ENCODE measurements at regions not wholly inside any gene's neighbourhood (a gene's known extent, or its start where the extent isn't known, plus 50 kb on each side); places are given as distances from the start of the nearest gene placed in this dataset.

DNA sequence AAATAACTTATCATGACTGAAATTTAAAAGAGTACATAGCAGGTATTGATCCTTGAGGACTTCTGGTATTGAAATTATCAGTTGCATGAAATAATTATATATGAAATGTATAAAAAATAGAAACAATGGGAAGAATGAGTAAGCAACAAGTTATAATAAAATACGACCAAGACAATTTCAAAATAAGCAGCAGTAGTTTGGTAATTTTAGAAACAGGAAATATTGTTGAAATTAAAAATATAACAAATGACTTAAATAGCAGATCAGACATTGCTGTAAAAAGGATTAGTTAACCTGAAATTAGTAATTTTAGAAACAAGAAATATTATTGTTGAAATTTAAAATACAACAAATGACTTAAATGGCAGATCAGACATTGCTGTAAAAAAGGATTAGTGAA lies 152.3 kb downstream of the BTC start:
- 82% methylated on average over 1 of the region's 1 CpG for WGBS
- Histone ChIP-seq H3K36me3 (ENCODE audit: control insufficient read depth in 2 of 2, insufficient read depth in 2 of 2, low read length in 1 of 2) (no peaks in the 10 kb centered on the region), H3K27ac (ENCODE audit: low read depth in 1 of 2, low read length in 1 of 2) (no peak overlapping the region), H3K9me3 (ENCODE audit: control insufficient read depth in 2 of 2, insufficient read depth in 1 of 2, low read length in 1 of 2) (no peaks in the 10 kb centered on the region), H3K27me3 (ENCODE audit: control insufficient read depth in 2 of 2, insufficient read depth in 1 of 2, low read length in 1 of 2) (no peaks in the 10 kb centered on the region), H3K4me3 (ENCODE audit: low read length in 2 of 2) (no peak overlapping the region), H3K4me1 (ENCODE audit: control insufficient read depth in 2 of 2, insufficient read depth in 2 of 2, low read length in 2 of 2) (no peaks in the 10 kb centered on the region)
- no peak for DNase-seq (ENCODE audit: low read depth in 6 of 9, low spot score in 9 of 9)

DNA sequence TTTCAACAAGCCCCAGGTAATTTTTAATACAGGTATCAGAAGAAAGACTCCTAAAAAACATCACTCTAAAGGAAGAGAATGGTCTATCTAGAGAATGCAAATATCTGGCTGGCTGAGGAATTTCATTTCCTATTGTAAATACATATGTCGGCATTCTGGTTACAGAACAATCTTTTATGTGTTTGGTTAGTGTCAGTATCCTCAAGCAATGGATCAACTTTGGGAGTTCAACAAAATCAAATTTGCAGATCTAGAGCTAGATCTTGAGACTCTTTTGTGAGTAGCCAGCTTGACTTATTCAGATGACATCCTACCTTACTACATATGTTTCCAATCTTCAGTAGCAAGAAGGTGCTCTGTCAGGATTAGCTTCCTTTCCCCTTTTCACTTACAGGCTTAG lies 145.1 kb downstream of the BTC start:
- DNase-seq (ENCODE audit: low read depth in 6 of 9, low spot score in 9 of 9): no peak
- Histone ChIP-seq H3K4me1 (ENCODE audit: control insufficient read depth in 2 of 2, insufficient read depth in 2 of 2, low read length in 2 of 2) (no peaks in the 10 kb centered on the region), H3K4me3 (ENCODE audit: low read length in 2 of 2) (no peak overlapping the region), H3K36me3 (ENCODE audit: control insufficient read depth in 2 of 2, insufficient read depth in 2 of 2, low read length in 1 of 2) (no peaks in the 10 kb centered on the region), H3K9me3 (ENCODE audit: control insufficient read depth in 2 of 2, insufficient read depth in 1 of 2, low read length in 1 of 2) (no peaks in the 10 kb centered on the region), H3K27ac (ENCODE audit: low read depth in 1 of 2, low read length in 1 of 2) (no peak overlapping the region), H3K27me3 (ENCODE audit: control insufficient read depth in 2 of 2, insufficient read depth in 1 of 2, low read length in 1 of 2) (no peaks in the 10 kb centered on the region)
- 94% methylated on average over 1 of the region's 1 CpG for WGBS

DNA sequence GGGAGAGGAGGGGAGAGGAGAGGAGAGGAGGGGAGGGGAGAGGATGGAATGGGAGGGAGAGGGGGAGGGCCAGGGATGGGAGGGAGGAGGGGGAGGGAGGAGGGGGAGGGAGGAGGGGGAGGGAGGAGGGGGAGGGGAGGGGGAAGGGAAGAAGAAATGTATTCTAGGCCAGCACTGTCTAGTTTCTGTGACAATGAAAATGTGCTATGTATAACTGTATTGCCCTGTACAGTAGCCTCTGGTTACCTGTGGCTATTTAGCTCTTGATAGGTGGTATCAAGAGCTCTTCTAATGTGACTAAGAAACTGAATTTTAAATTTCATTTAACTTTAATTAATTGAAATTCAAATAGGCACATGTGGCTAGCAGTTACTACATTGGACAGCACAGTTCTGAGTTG lies 143.1 kb downstream of the BTC start:
- no peaks in the 10 kb centered on the region for H3K27me3 ChIP-seq (ENCODE audit: control insufficient read depth in 2 of 2, insufficient read depth in 1 of 2, low read length in 1 of 2)
- no peaks in the 10 kb centered on the region for H3K9me3 ChIP-seq (ENCODE audit: control insufficient read depth in 2 of 2, insufficient read depth in 1 of 2, low read length in 1 of 2)
- DNase-seq (ENCODE audit: low read depth in 6 of 9, low spot score in 9 of 9): no peak
- no peaks in the 10 kb centered on the region for H3K4me1 ChIP-seq (ENCODE audit: control insufficient read depth in 2 of 2, insufficient read depth in 2 of 2, low read length in 2 of 2)
- H3K4me3 ChIP-seq (ENCODE audit: low read length in 2 of 2): no peak overlapping the region
- H3K36me3 ChIP-seq (ENCODE audit: control insufficient read depth in 2 of 2, insufficient read depth in 2 of 2, low read length in 1 of 2): no peaks in the 10 kb centered on the region
- no peak overlapping the region for H3K27ac ChIP-seq (ENCODE audit: low read depth in 1 of 2, low read length in 1 of 2)

DNA sequence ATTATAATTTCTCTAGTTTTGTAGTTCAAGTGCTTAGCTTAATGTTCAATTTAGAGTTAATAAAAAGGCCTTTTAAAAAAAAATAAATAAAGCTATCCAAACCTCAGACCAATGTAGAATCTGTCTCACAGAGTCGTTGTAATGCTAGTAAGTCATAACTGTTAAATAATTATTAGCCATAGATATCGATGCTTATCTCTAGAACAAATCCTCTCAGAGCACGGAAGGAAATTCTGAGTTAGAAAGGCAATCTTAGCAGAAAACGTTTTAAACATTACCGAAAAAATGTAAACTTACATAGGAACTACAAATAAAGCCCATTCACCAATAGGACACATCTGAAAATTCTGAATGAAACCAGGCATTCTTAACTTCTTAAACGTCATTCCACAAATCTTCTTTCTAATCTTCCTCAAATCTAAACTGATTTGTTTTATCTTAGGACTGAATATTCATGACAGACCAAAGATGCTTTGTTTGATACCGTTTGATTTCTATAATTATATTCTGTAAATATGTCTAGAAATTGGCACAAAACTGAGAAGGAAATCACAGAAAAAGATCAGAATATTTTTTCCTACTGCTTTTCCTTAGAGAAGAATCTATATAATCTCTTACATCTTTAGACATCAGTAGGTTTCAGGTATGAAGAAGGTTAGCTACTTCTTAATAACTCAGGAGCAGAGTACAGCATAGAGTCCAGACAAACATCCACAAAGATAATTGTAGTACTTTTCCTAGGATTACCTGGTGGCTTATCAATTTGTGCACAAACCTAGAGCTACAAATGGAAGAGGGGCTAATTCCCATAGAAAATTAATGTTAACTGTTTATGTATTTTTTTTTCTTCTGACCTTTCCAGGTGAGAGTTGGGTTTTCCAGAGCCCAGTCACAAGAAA lies 140.7 kb downstream of the BTC start:
- Histone ChIP-seq H3K9me3 (ENCODE audit: control insufficient read depth in 2 of 2, insufficient read depth in 1 of 2, low read length in 1 of 2) (no peaks in the 10 kb centered on the region), H3K36me3 (ENCODE audit: control insufficient read depth in 2 of 2, insufficient read depth in 2 of 2, low read length in 1 of 2) (no peaks in the 10 kb centered on the region), H3K4me1 (ENCODE audit: control insufficient read depth in 2 of 2, insufficient read depth in 2 of 2, low read length in 2 of 2) (no peaks in the 10 kb centered on the region), H3K4me3 (ENCODE audit: low read length in 2 of 2) (no peak overlapping the region), H3K27ac (ENCODE audit: low read depth in 1 of 2, low read length in 1 of 2) (no peak overlapping the region), H3K27me3 (ENCODE audit: control insufficient read depth in 2 of 2, insufficient read depth in 1 of 2, low read length in 1 of 2) (no peaks in the 10 kb centered on the region)
- 92% methylated on average over 7 of the region's 7 CpGs for WGBS
- no peak for DNase-seq (ENCODE audit: low read depth in 6 of 9, low spot score in 9 of 9)

DNA sequence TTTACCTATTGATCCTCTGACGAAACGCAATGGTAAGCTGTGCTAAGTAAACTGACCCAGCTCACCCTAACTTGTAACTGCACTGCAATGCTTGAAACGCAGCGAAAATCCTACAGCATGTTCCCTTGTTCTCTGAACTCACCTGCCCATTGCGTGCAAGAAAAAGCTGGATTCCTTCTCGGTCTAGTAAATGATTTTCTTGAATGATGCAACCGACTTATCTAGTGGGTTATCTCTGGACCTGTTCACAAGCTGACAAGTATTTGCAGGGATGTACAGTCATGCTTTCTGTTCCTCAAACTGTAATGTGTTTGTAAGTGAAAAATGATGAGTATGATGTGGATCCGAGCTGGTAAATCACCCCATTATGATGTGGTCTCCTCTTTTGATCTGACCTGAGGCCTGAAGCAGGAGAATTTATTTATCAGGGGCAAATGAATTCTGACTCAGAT lies 140.1 kb downstream of the BTC start:
- no peak overlapping the region for H3K27ac ChIP-seq (ENCODE audit: low read depth in 1 of 2, low read length in 1 of 2)
- no peaks in the 10 kb centered on the region for H3K4me1 ChIP-seq (ENCODE audit: control insufficient read depth in 2 of 2, insufficient read depth in 2 of 2, low read length in 2 of 2)
- H3K4me3 ChIP-seq (ENCODE audit: low read length in 2 of 2): no peak overlapping the region
- 89% methylated on average over 8 of the region's 8 CpGs for WGBS
- H3K9me3 ChIP-seq (ENCODE audit: control insufficient read depth in 2 of 2, insufficient read depth in 1 of 2, low read length in 1 of 2): no peaks in the 10 kb centered on the region
- no peak for DNase-seq (ENCODE audit: low read depth in 6 of 9, low spot score in 9 of 9)
- no peaks in the 10 kb centered on the region for H3K27me3 ChIP-seq (ENCODE audit: control insufficient read depth in 2 of 2, insufficient read depth in 1 of 2, low read length in 1 of 2)
- H3K36me3 ChIP-seq (ENCODE audit: control insufficient read depth in 2 of 2, insufficient read depth in 2 of 2, low read length in 1 of 2): no peaks in the 10 kb centered on the region

DNA sequence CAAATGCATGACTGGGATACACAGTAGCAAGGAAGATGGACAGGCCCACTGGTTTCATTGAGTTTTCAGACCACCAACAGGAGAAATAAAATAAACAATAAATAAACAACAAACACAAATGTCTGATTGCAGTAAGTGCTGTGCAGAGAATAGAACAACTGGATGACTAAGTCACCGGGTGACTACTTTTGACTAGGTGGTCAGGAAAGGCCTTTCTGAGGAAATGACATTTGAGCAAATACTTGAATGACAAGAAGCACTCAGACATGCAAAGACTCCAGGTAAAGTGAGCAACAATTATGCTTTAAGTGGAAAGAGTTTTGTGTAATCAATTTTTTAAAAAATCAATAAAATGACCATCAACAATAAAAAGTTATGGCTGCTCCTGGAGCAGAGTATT lies 137.7 kb downstream of the BTC start:
- H3K4me3 ChIP-seq (ENCODE audit: low read length in 2 of 2): no peak overlapping the region
- DNase-seq (ENCODE audit: low read depth in 6 of 9, low spot score in 9 of 9): no peak
- WGBS: 99% methylated on average over 1 of the region's 1 CpG
- H3K4me1 ChIP-seq (ENCODE audit: control insufficient read depth in 2 of 2, insufficient read depth in 2 of 2, low read length in 2 of 2): no peaks in the 10 kb centered on the region
- H3K27ac ChIP-seq (ENCODE audit: low read depth in 1 of 2, low read length in 1 of 2): no peak overlapping the region
- H3K9me3 ChIP-seq (ENCODE audit: control insufficient read depth in 2 of 2, insufficient read depth in 1 of 2, low read length in 1 of 2): no peaks in the 10 kb centered on the region
- H3K27me3 ChIP-seq (ENCODE audit: control insufficient read depth in 2 of 2, insufficient read depth in 1 of 2, low read length in 1 of 2): no peaks in the 10 kb centered on the region
- H3K36me3 ChIP-seq (ENCODE audit: control insufficient read depth in 2 of 2, insufficient read depth in 2 of 2, low read length in 1 of 2): no peaks in the 10 kb centered on the region

DNA sequence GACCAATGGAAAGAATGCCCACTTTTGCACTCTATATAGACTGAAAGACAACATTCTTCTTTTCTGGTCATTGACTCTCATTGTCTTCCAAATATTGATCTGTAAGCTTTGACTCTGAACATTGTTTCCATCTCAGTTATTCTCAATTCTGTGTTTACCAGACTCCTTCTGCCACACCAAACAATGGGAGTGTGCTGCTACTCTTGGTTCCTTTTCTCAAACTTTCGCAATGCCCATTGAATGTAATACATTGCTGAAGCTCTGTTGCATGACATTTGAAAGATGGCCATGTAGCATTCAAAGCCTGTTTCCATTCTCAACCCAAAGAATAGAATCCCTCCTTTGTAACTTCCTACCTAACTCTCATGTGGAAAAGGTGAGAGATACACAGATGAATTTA lies 136.2 kb downstream of the BTC start:
- 96% methylated on average over 1 of the region's 1 CpG for WGBS
- Histone ChIP-seq H3K27ac (ENCODE audit: low read depth in 1 of 2, low read length in 1 of 2) (no peak overlapping the region), H3K27me3 (ENCODE audit: control insufficient read depth in 2 of 2, insufficient read depth in 1 of 2, low read length in 1 of 2) (no peaks in the 10 kb centered on the region)

DNA sequence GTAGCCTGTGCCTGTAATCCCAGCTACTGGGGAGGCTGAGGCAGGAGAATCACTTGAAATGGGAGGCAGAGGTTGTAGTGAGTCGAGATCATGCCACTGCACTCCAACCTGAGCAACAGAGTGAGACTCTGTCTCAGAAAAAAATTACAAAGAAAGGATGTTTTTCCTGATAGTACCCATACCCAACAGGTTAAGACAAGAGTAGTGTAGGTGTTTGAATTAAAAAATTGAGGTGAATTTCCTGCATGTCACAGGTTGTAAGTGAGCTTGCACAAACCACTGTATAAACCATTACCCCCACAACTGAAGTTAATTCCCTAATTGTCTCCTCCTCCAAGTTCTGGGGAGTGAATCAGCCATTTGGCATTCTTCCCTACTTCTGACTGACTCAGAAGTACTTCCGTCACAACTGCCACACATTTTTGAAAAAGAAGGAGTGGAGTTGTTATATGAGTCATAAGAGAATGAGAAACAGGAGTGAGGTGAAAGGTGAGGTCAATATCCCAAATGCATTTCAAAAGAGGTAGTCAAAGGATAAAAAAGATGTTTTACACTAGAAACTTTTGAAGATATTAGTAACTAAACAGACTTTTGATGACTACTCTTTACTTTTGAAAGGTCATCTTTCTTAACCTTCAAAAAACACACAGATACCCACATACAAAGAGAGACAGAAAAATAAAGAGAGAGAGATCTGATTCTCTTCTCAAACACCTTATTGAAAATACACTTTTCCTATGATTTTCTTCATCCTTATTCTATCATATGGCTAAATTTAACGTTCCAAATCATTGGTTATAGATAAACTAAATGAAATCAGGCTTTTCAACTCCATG lies 134.5 kb downstream of the BTC start:
- Histone ChIP-seq H3K36me3 (ENCODE audit: control insufficient read depth in 2 of 2, insufficient read depth in 2 of 2, low read length in 1 of 2) (no peaks in the 10 kb centered on the region), H3K4me1 (ENCODE audit: control insufficient read depth in 2 of 2, insufficient read depth in 2 of 2, low read length in 2 of 2) (no peaks in the 10 kb centered on the region), H3K9me3 (ENCODE audit: control insufficient read depth in 2 of 2, insufficient read depth in 1 of 2, low read length in 1 of 2) (no peaks in the 10 kb centered on the region), H3K4me3 (ENCODE audit: low read length in 2 of 2) (no peak overlapping the region), H3K27me3 (ENCODE audit: control insufficient read depth in 2 of 2, insufficient read depth in 1 of 2, low read length in 1 of 2) (no peaks in the 10 kb centered on the region), H3K27ac (ENCODE audit: low read depth in 1 of 2, low read length in 1 of 2) (no peak overlapping the region)
- WGBS: 94% methylated on average over 3 of the region's 3 CpGs
- no peak for DNase-seq (ENCODE audit: low read depth in 6 of 9, low spot score in 9 of 9)

More for the DNA sequence above, 136.2 kb downstream of the BTC start:
- Histone ChIP-seq H3K4me3 (ENCODE audit: low read length in 2 of 2) (no peak overlapping the region), H3K4me1 (ENCODE audit: control insufficient read depth in 2 of 2, insufficient read depth in 2 of 2, low read length in 2 of 2) (no peaks in the 10 kb centered on the region), H3K9me3 (ENCODE audit: control insufficient read depth in 2 of 2, insufficient read depth in 1 of 2, low read length in 1 of 2) (no peaks in the 10 kb centered on the region), H3K36me3 (ENCODE audit: control insufficient read depth in 2 of 2, insufficient read depth in 2 of 2, low read length in 1 of 2) (no peaks in the 10 kb centered on the region)
- DNase-seq (ENCODE audit: low read depth in 6 of 9, low spot score in 9 of 9): no peak

DNA sequence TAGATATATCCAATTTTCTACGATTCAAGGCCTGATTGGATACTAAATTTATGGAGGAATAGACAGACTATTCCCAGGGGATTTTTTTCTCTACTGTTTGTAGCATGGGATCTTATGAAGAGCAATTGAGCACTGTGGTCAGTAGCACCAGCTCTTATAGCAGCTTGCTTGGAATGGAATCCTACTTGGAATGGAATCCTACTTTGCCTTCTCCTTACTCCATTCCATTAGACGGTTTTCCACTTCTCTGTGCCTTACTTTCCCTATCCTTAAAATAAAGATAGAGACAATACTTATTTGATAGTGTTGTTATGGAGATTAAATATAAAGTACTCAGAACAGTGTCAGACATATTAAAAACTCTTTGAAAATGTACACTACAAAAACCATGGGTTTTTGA lies 133.5 kb downstream of the BTC start:
- H3K27me3 ChIP-seq (ENCODE audit: control insufficient read depth in 2 of 2, insufficient read depth in 1 of 2, low read length in 1 of 2): no peaks in the 10 kb centered on the region
- 98% methylated on average over 2 of the region's 2 CpGs for WGBS
- no peak for DNase-seq (ENCODE audit: low read depth in 6 of 9, low spot score in 9 of 9)
- no peaks in the 10 kb centered on the region for H3K9me3 ChIP-seq (ENCODE audit: control insufficient read depth in 2 of 2, insufficient read depth in 1 of 2, low read length in 1 of 2)
- no peak overlapping the region for H3K4me3 ChIP-seq (ENCODE audit: low read length in 2 of 2)
- H3K27ac ChIP-seq (ENCODE audit: low read depth in 1 of 2, low read length in 1 of 2): no peak overlapping the region
- H3K36me3 ChIP-seq (ENCODE audit: control insufficient read depth in 2 of 2, insufficient read depth in 2 of 2, low read length in 1 of 2): no peaks in the 10 kb centered on the region
- H3K4me1 ChIP-seq (ENCODE audit: control insufficient read depth in 2 of 2, insufficient read depth in 2 of 2, low read length in 2 of 2): no peaks in the 10 kb centered on the region
